ENCODE measurements at regions not wholly inside any gene's neighbourhood (a gene's known extent, or its start where the extent isn't known, plus 50 kb on each side); places are given as distances from the start of the nearest gene placed in this dataset.

- no peak overlapping the region for H3K9ac ChIP-seq (ENCODE audit: low read depth, low read length)
- no peaks in the 10 kb centered on the region for H3K36me3 ChIP-seq (ENCODE audit: control insufficient read depth, insufficient read depth, low read length)
- no peak overlapping the region for H3K4me3 ChIP-seq (ENCODE audit: low read depth, low read length)
Measured at GRCh38 chr7:25795824-25796235, 356.2 kb upstream of the NFE2L3 start.

GRCh38 chr7:25798344-25798743 is 353.7 kb upstream of the NFE2L3 start:
- Histone ChIP-seq H3K9me3 (ENCODE audit: control insufficient read depth, insufficient read depth, low read length) (no peaks in the 10 kb centered on the region), H3K4me3 (ENCODE audit: low read depth, low read length) (no peak overlapping the region), H3K4me1 (ENCODE audit: control insufficient read depth, insufficient read depth, low read length) (no peaks in the 10 kb centered on the region), H3K9ac (ENCODE audit: low read depth, low read length) (no peak overlapping the region), H3K36me3 (ENCODE audit: control insufficient read depth, insufficient read depth, low read length) (no peaks in the 10 kb centered on the region), H3K27me3 (ENCODE audit: control insufficient read depth, insufficient read depth, low read length) (no peaks in the 10 kb centered on the region)

More at GRCh38 chr7:25795824-25796235, 356.2 kb upstream of the NFE2L3 start:
- Histone ChIP-seq H3K9me3 (ENCODE audit: control insufficient read depth, insufficient read depth, low read length) (no peaks in the 10 kb centered on the region), H3K4me1 (ENCODE audit: control insufficient read depth, insufficient read depth, low read length) (no peaks in the 10 kb centered on the region), H3K27me3 (ENCODE audit: control insufficient read depth, insufficient read depth, low read length) (no peaks in the 10 kb centered on the region)

- Histone ChIP-seq H3K27me3 (ENCODE audit: control insufficient read depth, insufficient read depth, low read length) (no peaks in the 10 kb centered on the region), H3K4me3 (ENCODE audit: low read depth, low read length) (no peak overlapping the region), H3K9ac (ENCODE audit: low read depth, low read length) (no peak overlapping the region), H3K4me1 (ENCODE audit: control insufficient read depth, insufficient read depth, low read length) (no peaks in the 10 kb centered on the region), H3K9me3 (ENCODE audit: control insufficient read depth, insufficient read depth, low read length) (no peaks in the 10 kb centered on the region), H3K36me3 (ENCODE audit: control insufficient read depth, insufficient read depth, low read length) (no peaks in the 10 kb centered on the region)
Measured at GRCh38 chr7:25801214-25801613, 350.8 kb upstream of the NFE2L3 start.

- H3K9me3 ChIP-seq (ENCODE audit: control insufficient read depth, insufficient read depth, low read length), result no peaks in the 10 kb centered on the region
- no peaks in the 10 kb centered on the region for H3K4me1 ChIP-seq (ENCODE audit: control insufficient read depth, insufficient read depth, low read length)
- H3K4me3 ChIP-seq (ENCODE audit: low read depth, low read length), result no peak overlapping the region
- no peak overlapping the region for H3K9ac ChIP-seq (ENCODE audit: low read depth, low read length)
- H3K27me3 ChIP-seq (ENCODE audit: control insufficient read depth, insufficient read depth, low read length), result no peaks in the 10 kb centered on the region
- no peaks in the 10 kb centered on the region for H3K36me3 ChIP-seq (ENCODE audit: control insufficient read depth, insufficient read depth, low read length)
Measured at GRCh38 chr7:25802057-25802456, 349.9 kb upstream of the NFE2L3 start.

- H3K36me3 ChIP-seq (ENCODE audit: control insufficient read depth, insufficient read depth, low read length), result no peaks in the 10 kb centered on the region
- no peak overlapping the region for H3K4me3 ChIP-seq (ENCODE audit: low read depth, low read length)
- no peaks in the 10 kb centered on the region for H3K4me1 ChIP-seq (ENCODE audit: control insufficient read depth, insufficient read depth, low read length)
- H3K9me3 ChIP-seq (ENCODE audit: control insufficient read depth, insufficient read depth, low read length), result no peaks in the 10 kb centered on the region
- H3K9ac ChIP-seq (ENCODE audit: low read depth, low read length), result no peak overlapping the region
- no peaks in the 10 kb centered on the region for H3K27me3 ChIP-seq (ENCODE audit: control insufficient read depth, insufficient read depth, low read length)
Measured at GRCh38 chr7:25802473-25802872, 349.5 kb upstream of the NFE2L3 start.

- H3K9ac ChIP-seq (ENCODE audit: low read depth, low read length), result no peak overlapping the region
- no peaks in the 10 kb centered on the region for H3K36me3 ChIP-seq (ENCODE audit: control insufficient read depth, insufficient read depth, low read length)
- H3K9me3 ChIP-seq (ENCODE audit: control insufficient read depth, insufficient read depth, low read length), result no peaks in the 10 kb centered on the region
- H3K4me1 ChIP-seq (ENCODE audit: control insufficient read depth, insufficient read depth, low read length), result no peaks in the 10 kb centered on the region
- H3K27me3 ChIP-seq (ENCODE audit: control insufficient read depth, insufficient read depth, low read length), result no peaks in the 10 kb centered on the region
- H3K4me3 ChIP-seq (ENCODE audit: low read depth, low read length), result no peak overlapping the region
Measured at GRCh38 chr7:25803117-25803887, 348.7 kb upstream of the NFE2L3 start.

- Histone ChIP-seq H3K27me3 (ENCODE audit: control insufficient read depth, insufficient read depth, low read length) (no peaks in the 10 kb centered on the region), H3K36me3 (ENCODE audit: control insufficient read depth, insufficient read depth, low read length) (no peaks in the 10 kb centered on the region), H3K9ac (ENCODE audit: low read depth, low read length) (no peak overlapping the region), H3K4me3 (ENCODE audit: low read depth, low read length) (no peak overlapping the region), H3K9me3 (ENCODE audit: control insufficient read depth, insufficient read depth, low read length) (no peaks in the 10 kb centered on the region), H3K4me1 (ENCODE audit: control insufficient read depth, insufficient read depth, low read length) (no peaks in the 10 kb centered on the region)
Measured at GRCh38 chr7:25804154-25804553, 347.8 kb upstream of the NFE2L3 start.

- Histone ChIP-seq H3K36me3 (ENCODE audit: control insufficient read depth, insufficient read depth, low read length) (no peaks in the 10 kb centered on the region), H3K27me3 (ENCODE audit: control insufficient read depth, insufficient read depth, low read length) (no peaks in the 10 kb centered on the region), H3K4me1 (ENCODE audit: control insufficient read depth, insufficient read depth, low read length) (no peaks in the 10 kb centered on the region), H3K9ac (ENCODE audit: low read depth, low read length) (no peak overlapping the region), H3K9me3 (ENCODE audit: control insufficient read depth, insufficient read depth, low read length) (no peaks in the 10 kb centered on the region), H3K4me3 (ENCODE audit: low read depth, low read length) (no peak overlapping the region)
Measured at GRCh38 chr7:25805027-25805687, 346.8 kb upstream of the NFE2L3 start.

GRCh38 chr7:25807086-25807611 is 344.8 kb upstream of the NFE2L3 start:
- Histone ChIP-seq H3K4me1 (ENCODE audit: control insufficient read depth, insufficient read depth, low read length) (no peaks in the 10 kb centered on the region), H3K9ac (ENCODE audit: low read depth, low read length) (no peak overlapping the region), H3K4me3 (ENCODE audit: low read depth, low read length) (no peak overlapping the region), H3K9me3 (ENCODE audit: control insufficient read depth, insufficient read depth, low read length) (no peaks in the 10 kb centered on the region), H3K27me3 (ENCODE audit: control insufficient read depth, insufficient read depth, low read length) (no peaks in the 10 kb centered on the region), H3K36me3 (ENCODE audit: control insufficient read depth, insufficient read depth, low read length) (no peaks in the 10 kb centered on the region)

GRCh38 chr7:25809441-25809840 is 342.6 kb upstream of the NFE2L3 start:
- Histone ChIP-seq H3K27me3 (ENCODE audit: control insufficient read depth, insufficient read depth, low read length) (no peaks in the 10 kb centered on the region), H3K9ac (ENCODE audit: low read depth, low read length) (no peak overlapping the region), H3K36me3 (ENCODE audit: control insufficient read depth, insufficient read depth, low read length) (no peaks in the 10 kb centered on the region), H3K4me3 (ENCODE audit: low read depth, low read length) (no peak overlapping the region), H3K4me1 (ENCODE audit: control insufficient read depth, insufficient read depth, low read length) (no peaks in the 10 kb centered on the region), H3K9me3 (ENCODE audit: control insufficient read depth, insufficient read depth, low read length) (no peaks in the 10 kb centered on the region)

GRCh38 chr7:25812086-25812850 is 339.7 kb upstream of the NFE2L3 start:
- no peaks in the 10 kb centered on the region for H3K9me3 ChIP-seq (ENCODE audit: control insufficient read depth, insufficient read depth, low read length)
- H3K27me3 ChIP-seq (ENCODE audit: control insufficient read depth, insufficient read depth, low read length), result no peaks in the 10 kb centered on the region
- no peaks in the 10 kb centered on the region for H3K36me3 ChIP-seq (ENCODE audit: control insufficient read depth, insufficient read depth, low read length)
- H3K9ac ChIP-seq (ENCODE audit: low read depth, low read length), result no peak overlapping the region
- no peak overlapping the region for H3K4me3 ChIP-seq (ENCODE audit: low read depth, low read length)
- H3K4me1 ChIP-seq (ENCODE audit: control insufficient read depth, insufficient read depth, low read length), result no peaks in the 10 kb centered on the region

Data from iPS-15b (cell line).